ENCODE measurements at regions not wholly inside any gene's neighbourhood (a gene's known extent, or its start where the extent isn't known, plus 50 kb on each side); places are given as distances from the start of the nearest gene placed in this dataset.

DNA sequence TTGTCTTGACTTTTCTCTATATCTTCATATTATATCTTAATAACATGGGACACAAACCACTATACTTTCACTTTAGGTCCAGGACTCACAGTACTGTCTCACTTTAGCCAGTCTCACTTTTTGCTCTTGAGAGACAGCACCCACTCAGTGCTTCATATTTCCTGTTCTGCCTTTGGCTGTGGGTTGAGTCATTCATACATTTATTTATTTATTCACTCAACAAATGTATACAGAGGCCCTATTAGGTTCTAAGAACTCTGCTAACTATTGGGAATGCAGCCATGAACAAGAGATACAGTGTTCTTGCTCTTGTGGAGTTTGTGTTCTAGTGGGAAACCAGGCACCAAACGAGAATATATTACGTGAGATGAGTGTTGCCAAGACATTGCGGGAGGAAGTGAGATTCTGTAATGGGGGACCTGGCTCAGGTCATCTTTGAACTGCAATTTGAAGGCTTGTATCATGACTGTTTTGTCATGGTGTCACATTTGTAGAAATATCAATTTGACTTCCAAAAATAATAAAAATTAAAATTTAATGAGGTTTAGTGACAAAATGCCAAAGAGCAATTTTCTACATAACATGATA lies 190.1 kb downstream of the SDHAF3 start:
- Mint-ChIP-seq H3K9me3 (peaks cover 14 to 18% of the 10 kb centered on the region in 2 experiments), H3K36me3 (ENCODE audit: insufficient read depth in 1 of 3, low read depth in 3 of 3) (peaks cover under 1 to 14% (median 6%) of the 10 kb centered on the region in 3 experiments; a peak in 3 of 7 replicates), H3K4me1 (no peaks in the 10 kb centered on the region), H3K27me3 (ENCODE audit: low read depth) (no peaks in the 10 kb centered on the region), H3K4me3 (no peak overlapping the region), H3K27ac (no peak overlapping the region)
- Histone ChIP-seq H2BK12ac (ENCODE audit: insufficient read length, low read depth, low read length) (no peak overlapping the region), H2AK5ac (ENCODE audit: insufficient read length, low read length) (no peak overlapping the region), H3K56ac (ENCODE audit: insufficient read length, low read depth, low read length) (no peak overlapping the region), H4K20me1 (ENCODE audit: control insufficient read depth, insufficient read depth, insufficient read length) (no peaks in the 10 kb centered on the region), H3K9ac (ENCODE audit: extremely low read depth, insufficient read length, low read length) (no peak overlapping the region), H3K4ac (ENCODE audit: low read depth, low read length) (no peak overlapping the region), H3K4me2 (ENCODE audit: insufficient read depth, insufficient read length, low read length) (no peak overlapping the region), H4K91ac (ENCODE audit: insufficient read length, low read depth, low read length) (no peak overlapping the region), H3K79me2 (ENCODE audit: insufficient read depth, low read length) (no peaks in the 10 kb centered on the region), H3K14ac (ENCODE audit: insufficient read depth, low read length) (no peak overlapping the region), H3K27ac (ENCODE audit: insufficient read length, low read depth, low read length) (no peak overlapping the region), H2BK5ac (ENCODE audit: insufficient read length, low read length) (no peak overlapping the region), H3K4me1 (ENCODE audit: insufficient read depth, low read length) (no peaks in the 10 kb centered on the region), H3K23me2 (ENCODE audit: insufficient read length, low read depth, low read length, poor library complexity, severe bottlenecking) (no peaks in the 10 kb centered on the region), H3K23ac (ENCODE audit: insufficient read length, low read depth, low read length) (no peak overlapping the region), H4K8ac (replicated peaks; ENCODE audit: insufficient read length, low read depth, low read length) (no peak overlapping the region), H2BK15ac (ENCODE audit: low read depth, low read length) (no peak overlapping the region), H4K5ac (ENCODE audit: insufficient read length, low read depth, low read length) (no peak overlapping the region), H3K9me3 (ENCODE audit: control insufficient read depth, low read depth, low read length) (peaks cover 1% of the 10 kb centered on the region), H2BK20ac (ENCODE audit: low read depth, low read length, poor library complexity, severe bottlenecking) (no peak overlapping the region), H3T11ph (ENCODE audit: low read length) (no peak overlapping the region), H2AFZ (ENCODE audit: low read length) (no peak overlapping the region), H2BK120ac (ENCODE audit: low read depth, low read length, poor library complexity, severe bottlenecking) (no peak overlapping the region), H3K79me1 (ENCODE audit: insufficient read depth, low read depth, low read length, poor library complexity, severe bottlenecking) (no peaks in the 10 kb centered on the region), H3K18ac (ENCODE audit: insufficient read length, low read depth, low read length) (no peak overlapping the region), H3K27me3 (ENCODE audit: insufficient read depth, low read length) (no peaks in the 10 kb centered on the region)
- no CpG with 5 or more reads among the region's 3 CpGs for WGBS (ENCODE audit: extremely low coverage, insufficient read length, low lambda C conversion rate)
- DNase-seq = no peak
- TF ChIP-seq, protein P1, sequence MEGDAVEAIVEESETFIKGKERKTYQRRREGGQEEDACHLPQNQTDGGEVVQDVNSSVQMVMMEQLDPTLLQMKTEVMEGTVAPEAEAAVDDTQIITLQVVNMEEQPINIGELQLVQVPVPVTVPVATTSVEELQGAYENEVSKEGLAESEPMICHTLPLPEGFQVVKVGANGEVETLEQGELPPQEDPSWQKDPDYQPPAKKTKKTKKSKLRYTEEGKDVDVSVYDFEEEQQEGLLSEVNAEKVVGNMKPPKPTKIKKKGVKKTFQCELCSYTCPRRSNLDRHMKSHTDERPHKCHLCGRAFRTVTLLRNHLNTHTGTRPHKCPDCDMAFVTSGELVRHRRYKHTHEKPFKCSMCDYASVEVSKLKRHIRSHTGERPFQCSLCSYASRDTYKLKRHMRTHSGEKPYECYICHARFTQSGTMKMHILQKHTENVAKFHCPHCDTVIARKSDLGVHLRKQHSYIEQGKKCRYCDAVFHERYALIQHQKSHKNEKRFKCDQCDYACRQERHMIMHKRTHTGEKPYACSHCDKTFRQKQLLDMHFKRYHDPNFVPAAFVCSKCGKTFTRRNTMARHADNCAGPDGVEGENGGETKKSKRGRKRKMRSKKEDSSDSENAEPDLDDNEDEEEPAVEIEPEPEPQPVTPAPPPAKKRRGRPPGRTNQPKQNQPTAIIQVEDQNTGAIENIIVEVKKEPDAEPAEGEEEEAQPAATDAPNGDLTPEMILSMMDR (conservative IDR thresholded peaks at IDR 0.05) = no peak
